Loucy (cell line): ENCODE measurements at regions not wholly inside any gene's neighbourhood (a gene's known extent, or its start where the extent isn't known, plus 50 kb on each side); places are given as distances from the start of the nearest gene placed in this dataset.

Experiments
- H2AFZ ChIP-seq: fragments of 200-600 bp; sonication (generic); 2 replicates; pipeline ENCODE4 v1.6.0; 2016; ENCODE audit warnings: antibody characterized with exemption, mild to moderate bottlenecking, low read length, moderate library complexity
- H3F3A ChIP-seq: fragments of 200-600 bp; 2 replicates; pipeline ENCODE4 v1.6.0; 2016; ENCODE audit warnings: antibody characterized with exemption, low read depth, mild to moderate bottlenecking
- H3K27me3 ChIP-seq: fragments of 200-600 bp; sonication (generic); 2 replicates; pipeline ENCODE4 v1.6.1; 2014; ENCODE audit warnings: low read length, mild to moderate bottlenecking; ENCODE audit not compliant: insufficient read depth, poor library complexity, severe bottlenecking
- H3K36me3 ChIP-seq: fragments of 200-600 bp; sonication (generic); 2 replicates; pipeline ENCODE4 v1.6.1; 2016; ENCODE audit warnings: low read length; ENCODE audit not compliant: insufficient read depth
- H3K4me1 ChIP-seq: fragments of 200-600 bp; sonication (generic); 2 replicates; pipeline ENCODE4 v1.5.1; 2014; ENCODE audit warnings: low read length, mild to moderate bottlenecking; ENCODE audit not compliant: insufficient read depth, poor library complexity, severe bottlenecking
- H3K4me2 ChIP-seq: fragments of 200-600 bp; sonication (generic); 2 replicates; pipeline ENCODE4 v1.6.0; 2014; ENCODE audit warnings: antibody characterized with exemption, low read length, low read depth, mild to moderate bottlenecking; ENCODE audit not compliant: poor library complexity, severe bottlenecking
- H3K4me3 ChIP-seq: fragments of 200-600 bp; sonication (generic); 2 replicates; pipeline ENCODE4 v1.5.1; 2014; ENCODE audit warnings: low read length, mild to moderate bottlenecking, mixed read lengths; ENCODE audit not compliant: poor library complexity, severe bottlenecking
- H3K79me2 ChIP-seq: fragments of 200-600 bp; sonication (generic); 2 replicates; pipeline ENCODE4 v1.6.1; 2014; ENCODE audit warnings: low read length; ENCODE audit not compliant: insufficient read depth
- H3K9ac ChIP-seq: fragments of 200-600 bp; sonication (generic); 2 replicates; pipeline ENCODE4 v1.6.0; 2014; ENCODE audit warnings: mild to moderate bottlenecking, low read depth, low read length, moderate library complexity; ENCODE audit not compliant: poor library complexity, severe bottlenecking
- H3K9me2 ChIP-seq: fragments of 200-600 bp; sonication (generic); replicated peaks from 2 replicates; pipeline ENCODE4 v1.6.1; 2016; ENCODE audit warnings: low read depth, low read length, mixed read lengths
- H3K9me3 ChIP-seq: fragments of 200-600 bp; sonication (generic); 2 replicates; pipeline ENCODE4 v1.6.1; 2014; ENCODE audit warnings: mild to moderate bottlenecking, antibody characterized with exemption, low read length, low read depth; ENCODE audit not compliant: insufficient read depth
- H4K20me1 ChIP-seq: fragments of 200-600 bp; sonication (generic); 2 replicates; pipeline ENCODE4 v1.6.0; 2014; ENCODE audit warnings: antibody characterized with exemption, low read length, mild to moderate bottlenecking; ENCODE audit not compliant: insufficient read depth, poor library complexity, severe bottlenecking
- CTCF ChIP-seq: fragments of 200-600 bp; sonication (generic); conservative IDR thresholded peaks from 2 replicates; pipeline ENCODE4 v1.5.1; 2014; ENCODE audit warnings: mild to moderate bottlenecking, antibody characterized with exemption, low read length
- EZH2phosphoT487 ChIP-seq: fragments of 200-600 bp; IDR thresholded peaks from 2 replicates; pipeline ENCODE4 v1.6.1; 2018; ENCODE audit warnings: antibody characterized with exemption, mild to moderate bottlenecking, moderate library complexity, borderline replicate concordance

GRCh38 chr15:29541309-29541708, 271.7 kb upstream of the NSMCE3 start:
- no peaks in the 10 kb centered on the region for H3K36me3 ChIP-seq

DNA sequence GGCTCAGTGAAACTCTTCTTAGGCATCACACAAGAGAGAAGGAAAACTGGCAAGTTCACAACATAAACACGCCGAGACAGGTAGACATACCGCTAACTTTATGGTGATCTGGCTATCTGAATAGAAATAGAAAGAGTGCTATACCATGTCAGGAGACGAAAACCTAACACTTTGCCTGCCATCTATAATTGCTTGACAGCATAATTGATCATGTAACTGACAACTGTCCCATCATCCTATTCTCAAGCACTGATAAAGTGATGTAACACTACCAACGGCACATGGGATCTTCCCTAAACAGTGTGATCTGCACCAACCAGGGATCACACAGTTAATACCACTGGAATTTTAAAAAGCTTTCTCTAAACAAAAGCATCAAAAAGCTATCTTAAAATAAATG, 270.9 kb upstream of the NSMCE3 start:
- Histone ChIP-seq H3K36me3 (no peaks in the 10 kb centered on the region), H3K9ac (no peak overlapping the region), H3K9me3 (no peaks in the 10 kb centered on the region), H2AFZ (no peak overlapping the region), H3K27me3 (no peaks in the 10 kb centered on the region), H3K4me1 (no peaks in the 10 kb centered on the region), H3K4me2 (no peak overlapping the region), H3K9me2 (no peaks in the 10 kb centered on the region), H3F3A (no peaks in the 10 kb centered on the region), H4K20me1 (no peaks in the 10 kb centered on the region), H3K79me2 (no peaks in the 10 kb centered on the region), H3K4me3 (no peak overlapping the region)
- TF ChIP-seq CTCF: no peak
- no peak for TF ChIP-seq EZH2phosphoT487

More at GRCh38 chr15:29541309-29541708, 271.7 kb upstream of the NSMCE3 start:
- no peaks in the 10 kb centered on the region for H3K9me2 ChIP-seq
- H3K27me3 ChIP-seq: no peaks in the 10 kb centered on the region
- no peaks in the 10 kb centered on the region for H4K20me1 ChIP-seq
- no peak overlapping the region for H3K4me3 ChIP-seq
- no peaks in the 10 kb centered on the region for H3K79me2 ChIP-seq
- TF ChIP-seq EZH2phosphoT487 (no peak), CTCF (no peak)
- no peaks in the 10 kb centered on the region for H3K4me1 ChIP-seq
- no peaks in the 10 kb centered on the region for H3K9me3 ChIP-seq
- H3K9ac ChIP-seq: no peak overlapping the region
- H2AFZ ChIP-seq: no peak overlapping the region
- H3K4me2 ChIP-seq: no peak overlapping the region
- no peaks in the 10 kb centered on the region for H3F3A ChIP-seq

DNA sequence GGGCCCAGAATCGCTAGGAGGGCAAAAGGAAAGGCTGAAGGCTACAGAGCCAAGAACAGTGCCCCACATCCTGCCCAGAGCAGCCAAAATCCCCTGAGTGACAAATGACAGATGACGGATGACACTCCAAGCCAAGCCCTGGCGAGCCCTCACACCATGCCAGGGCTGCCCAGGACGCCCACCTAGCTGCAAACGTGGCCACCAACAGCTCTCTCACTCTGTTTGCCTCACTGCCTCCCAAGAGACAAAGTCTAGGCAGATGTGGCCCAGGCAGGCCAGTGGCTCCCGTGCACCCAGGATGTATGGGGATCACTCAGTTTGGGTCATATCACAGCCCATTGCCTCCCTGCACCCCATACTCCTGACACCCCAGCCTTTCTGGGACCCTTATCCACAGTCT, 270.1 kb upstream of the NSMCE3 start:
- Histone ChIP-seq H3K36me3 (no peaks in the 10 kb centered on the region), H3F3A (no peaks in the 10 kb centered on the region), H4K20me1 (no peaks in the 10 kb centered on the region), H3K4me1 (no peaks in the 10 kb centered on the region), H3K27me3 (no peaks in the 10 kb centered on the region), H2AFZ (no peak overlapping the region), H3K4me3 (no peak overlapping the region), H3K79me2 (no peaks in the 10 kb centered on the region), H3K9ac (no peak overlapping the region), H3K9me3 (no peaks in the 10 kb centered on the region), H3K9me2 (no peaks in the 10 kb centered on the region), H3K4me2 (no peak overlapping the region)
- TF ChIP-seq EZH2phosphoT487 (no peak), CTCF (no peak)
